HCT116 (cell line): ENCODE measurements at regions not wholly inside any gene's neighbourhood (a gene's known extent, or its start where the extent isn't known, plus 50 kb on each side); places are given as distances from the start of the nearest gene placed in this dataset.

Source experiments
- ATAC-seq: fragments of 200-7000 bp; cut with Tn5 transposase; 2 replicates; pipeline ENCODE4 v1.9.1; 2020; ENCODE audit warnings: mild to moderate bottlenecking, moderate library complexity
- BruUV-seq: library from RNA; stranded (reverse); fragments of 400-500 nt; replicated peaks from 2 replicates; lab custom pipeline; 2021; lab: Mats Ljungman, UMichigan
- CTCF ChIA-PET: fragments of 300-600 bp; sonication (Branson Sonifier 250); formaldehyde crosslinking; loops from one replicate; lab custom pipeline; 2021; ENCODE audit warnings: antibody characterized with exemption; lab: Charles Lee
- POLR2A ChIA-PET: fragments of 300-600, 350-600 bp; sonication (Branson Sonifier 250); formaldehyde crosslinking; loops from one replicate; lab custom pipeline; 2021; ENCODE audit warnings: antibody characterized with exemption; lab: Charles Lee
- RAD21 ChIA-PET, 2 experiments: fragments of 300-600 bp; sonication (Branson Sonifier 250); formaldehyde crosslinking; loops; one replicate each; lab custom pipeline; 2023; ENCODE audit warnings: low total read pairs in 2 of 2; ENCODE audit not compliant: uncharacterized antibody in 2 of 2, unreplicated experiment in 2 of 2, low non-redundant PET in 1 of 2; lab: Charles Lee
- DNase-seq: peaks from one replicate; pipeline ENCODE4 v3.0.0-alpha.2; 2010; ENCODE audit warnings: low read depth, low spot score
- H2AFZ ChIP-seq: fragments of 200-600 bp; shearing (Covaris generic), sonication (generic); 2 replicates; pipeline ENCODE4 v1.6.1; 2017; ENCODE audit warnings: low read depth, mixed run types, mixed read lengths, antibody characterized with exemption, low read length; ENCODE audit not compliant: poor library complexity, severe bottlenecking
- H3K27ac ChIP-seq: 2 replicates; pipeline ENCODE4 v1.5.1; 2012; ENCODE audit warnings: low read depth, low read length
- H3K27me3 ChIP-seq: fragments of 200-600 bp; sonication (generic); 2 replicates; pipeline ENCODE4 v1.6.1; 2016; ENCODE audit warnings: mixed run types, low read length, mixed read lengths; ENCODE audit not compliant: insufficient read depth
- H3K36me3 ChIP-seq, 2 experiments: fragments of 200-500 bp in 1 of 2; fragments of 200-600 bp in 1 of 2; sonication (Bioruptor generic) in 1 of 2; sonication (generic) in 1 of 2; 2 replicates each; pipeline versions ENCODE4 v1.5.1 to v1.6.1; 2014 to 2016; ENCODE audit warnings: low read length in 2 of 2, inconsistent platforms in 1 of 2, mixed read lengths in 1 of 2, mixed run types in 1 of 2; ENCODE audit not compliant: insufficient read depth in 2 of 2, control insufficient read depth in 1 of 2
- H3K4me1 ChIP-seq, 2 experiments: fragments of 200-600 bp in 1 of 2; sonication (generic) in 1 of 2; 2 replicates each; pipeline versions ENCODE4 v1.5.1 to v1.6.1; 2012 to 2017; ENCODE audit warnings: low read length in 2 of 2, inconsistent platforms in 1 of 2, mild to moderate bottlenecking in 1 of 2, mixed read lengths in 1 of 2, mixed run types in 1 of 2, moderate library complexity in 1 of 2; ENCODE audit not compliant: insufficient read depth in 2 of 2, control insufficient read depth in 1 of 2
- H3K4me2 ChIP-seq: fragments of 200-600 bp; sonication (generic); 2 replicates; pipeline ENCODE4 v1.6.1; 2017; ENCODE audit warnings: mixed run types, low read length, mixed read lengths
- H3K4me3 ChIP-seq, 2 experiments: fragments of 200-600 bp in 1 of 2; sonication (generic) in 1 of 2; replicated peaks in 1 of 2; 2 replicates each; pipeline ENCODE4 v1.5.1; 2011 to 2016; ENCODE audit warnings: low read length in 2 of 2, control low read depth in 1 of 2, low read depth in 1 of 2, mild to moderate bottlenecking in 1 of 2, mixed read lengths in 1 of 2, mixed run types in 1 of 2
- H3K79me2 ChIP-seq: fragments of 200-600 bp; sonication (generic); 2 replicates; pipeline ENCODE4 v1.6.1; 2017; ENCODE audit warnings: mild to moderate bottlenecking, mixed run types, low read length, moderate library complexity, mixed read lengths; ENCODE audit not compliant: insufficient read depth
- H3K9ac ChIP-seq: fragments of 200-600 bp; sonication (generic); 2 replicates; pipeline ENCODE4 v1.6.1; 2016; ENCODE audit warnings: low read length, mixed read lengths
- H3K9me2 ChIP-seq: fragments of 200-600 bp; sonication (generic), shearing (Covaris generic); 2 replicates; pipeline ENCODE4 v1.6.1; 2017; ENCODE audit warnings: mixed run types, mild to moderate bottlenecking, moderate library complexity; ENCODE audit not compliant: insufficient read depth
- H3K9me3 ChIP-seq, 2 experiments: fragments of 200-500 bp in 1 of 2; fragments of 200-600 bp in 1 of 2; sonication (Bioruptor generic) in 1 of 2; sonication (generic) in 1 of 2; 2 replicates each; pipeline ENCODE4 v1.6.1; 2014 to 2017; ENCODE audit warnings: low read length in 2 of 2, mixed read lengths in 2 of 2, inconsistent platforms in 1 of 2, low read depth in 1 of 2, mild to moderate bottlenecking in 1 of 2, mixed run types in 1 of 2, moderate library complexity in 1 of 2; ENCODE audit not compliant: control insufficient read depth in 1 of 2, insufficient read depth in 1 of 2
- H4K20me1 ChIP-seq: fragments of 200-600 bp; sonication (generic), shearing (Covaris generic); 2 replicates; pipeline ENCODE4 v1.6.1; 2017; ENCODE audit warnings: mixed run types, mild to moderate bottlenecking, moderate library complexity; ENCODE audit not compliant: insufficient read depth
- CBX3 ChIP-seq: IDR thresholded peaks from 2 replicates; pipeline ENCODE4 v1.6.1; 2012; ENCODE audit warnings: low read depth
- CEBPB ChIP-seq: IDR thresholded peaks from 2 replicates; pipeline ENCODE4 v1.6.1; 2012; ENCODE audit warnings: low read depth
- EGR1 ChIP-seq: IDR thresholded peaks from 2 replicates; pipeline ENCODE4 v1.6.1; 2012; ENCODE audit warnings: low read depth
- ELF1 ChIP-seq: IDR thresholded peaks from 2 replicates; pipeline ENCODE4 v1.6.1; 2012; ENCODE audit warnings: low read depth, borderline replicate concordance
- FOSL1 ChIP-seq: IDR thresholded peaks from 2 replicates; pipeline ENCODE4 v1.6.1; 2012; ENCODE audit warnings: low read depth
- POLR2A ChIP-seq: IDR thresholded peaks from 2 replicates; pipeline ENCODE4 v1.7.0; 2011; ENCODE audit warnings: borderline replicate concordance; ENCODE audit not compliant: insufficient read depth, insufficient read length; ENCODE audit errors: extremely low read depth
- POLR2AphosphoS5 ChIP-seq: IDR thresholded peaks from 2 replicates; pipeline ENCODE4 v1.6.1; 2011; ENCODE audit warnings: mild to moderate bottlenecking, low read depth, low read length, moderate library complexity
- RAD21 ChIP-seq: IDR thresholded peaks from 2 replicates; pipeline ENCODE4 v1.6.1; 2012; ENCODE audit warnings: low read depth, mild to moderate bottlenecking
- REST ChIP-seq: IDR thresholded peaks from 2 replicates; pipeline ENCODE4 v1.6.1; 2012; ENCODE audit warnings: low read depth
- SIN3A ChIP-seq: IDR thresholded peaks from 2 replicates; pipeline ENCODE4 v1.6.1; 2012; ENCODE audit warnings: low read depth
- SRF ChIP-seq: IDR thresholded peaks from 2 replicates; pipeline ENCODE4 v1.6.1; 2012; ENCODE audit warnings: low read depth
- TCF7L2 ChIP-seq: IDR thresholded peaks from 2 replicates; pipeline ENCODE4 v1.7.0; 2011; ENCODE audit warnings: borderline replicate concordance, inconsistent platforms; ENCODE audit not compliant: insufficient read depth, insufficient read length; ENCODE audit errors: extremely low read depth
- YY1 ChIP-seq: IDR thresholded peaks from 2 replicates; pipeline ENCODE4 v1.6.1; 2011; ENCODE audit warnings: low read length, low read depth, moderate library complexity, mild to moderate bottlenecking; ENCODE audit not compliant: insufficient replicate concordance; ENCODE audit errors: extremely low read depth
- ZFX ChIP-seq: fragments of 450-650 bp; IDR thresholded peaks from 2 replicates; pipeline ENCODE4 v1.6.1; 2017
- ZNF274 ChIP-seq: fragments of 200-500 bp; sonication (Bioruptor generic); IDR thresholded peaks from 2 replicates; pipeline ENCODE4 v1.6.1; 2014; ENCODE audit warnings: mild to moderate bottlenecking, low read depth, low read length, inconsistent platforms
- intact Hi-C: fragments of 100-400 bp; cut with micrococcal nuclease; formaldehyde crosslinking; loops from 2 replicates; pipeline ENCODE4 v1.10.0; 2022
- TF ChIP-seq, protein P1 (sequence below): IDR thresholded peaks from 2 replicates; pipeline ENCODE4 v1.6.1; 2012
- TF ChIP-seq, protein P2 (sequence below): IDR thresholded peaks from 2 replicates; pipeline ENCODE4 v1.6.1; 2011; ENCODE audit warnings: mild to moderate bottlenecking, low read length, moderate library complexity; ENCODE audit not compliant: insufficient replicate concordance; ENCODE audit errors: extremely low read depth

DNA sequence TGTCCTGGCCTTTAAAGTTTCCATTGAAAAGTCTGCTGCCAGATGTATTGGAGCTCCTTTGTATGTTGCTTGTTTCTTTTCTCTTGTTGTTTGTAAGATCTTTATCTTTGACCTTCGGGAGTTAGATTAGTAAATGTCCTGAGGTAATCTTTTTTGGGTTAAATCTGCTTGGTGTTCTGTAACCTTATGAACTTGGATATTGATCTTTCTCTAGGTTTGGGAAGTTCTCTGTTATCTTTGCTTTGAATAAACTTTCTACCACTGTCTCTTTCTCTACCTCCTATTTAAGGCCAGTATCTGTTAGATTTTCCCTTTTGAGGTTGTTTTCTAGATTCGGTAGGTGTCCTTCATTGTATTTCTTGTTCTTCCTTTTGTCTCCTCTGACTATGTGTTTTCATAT lies 447.8 kb downstream of the FAM133A start:
- no peak overlapping the region for H3K4me3 ChIP-seq
- no peaks in the 10 kb centered on the region for H3K27me3 ChIP-seq
- H3K27ac ChIP-seq, result no peak overlapping the region
- ATAC-seq, result no peak
- H4K20me1 ChIP-seq, result no peaks in the 10 kb centered on the region
- H3K9me3 ChIP-seq, result no peaks in the 10 kb centered on the region
- no TSS peak for BruUV-seq
- RAD21 ChIA-PET, result no interaction called here
- no peak for DNase-seq
- no peaks in the 10 kb centered on the region for H3K9me2 ChIP-seq
- intact Hi-C loops, result no loop called here
- no peak overlapping the region for H2AFZ ChIP-seq
- H3K9ac ChIP-seq, result no peak overlapping the region
- CTCF ChIA-PET, result no interaction called here
- H3K36me3 ChIP-seq, result no peaks in the 10 kb centered on the region
- H3K4me1 ChIP-seq, result no peaks in the 10 kb centered on the region
- POLR2A ChIA-PET, result no interaction called here
- H3K4me2 ChIP-seq, result no peak overlapping the region
- H3K79me2 ChIP-seq, result no peaks in the 10 kb centered on the region
- TF ChIP-seq YY1, result no peak
- TF ChIP-seq RAD21, result no peak
- no peak for TF ChIP-seq POLR2AphosphoS5

GRCh38 chrX:94123062-94123461 lies 449.1 kb downstream of the FAM133A start:
- DNase-seq (no peak), ATAC-seq (no peak)
- no TSS peak for BruUV-seq
- intact Hi-C loops, result no loop called here
- Histone ChIP-seq H3K4me2 (no peak overlapping the region), H3K27ac (no peak overlapping the region), H3K9me3 (no peaks in the 10 kb centered on the region), H3K4me3 (no peak overlapping the region), H3K9me2 (no peaks in the 10 kb centered on the region), H3K36me3 (no peaks in the 10 kb centered on the region), H3K27me3 (no peaks in the 10 kb centered on the region), H3K9ac (no peak overlapping the region), H4K20me1 (no peaks in the 10 kb centered on the region), H2AFZ (no peak overlapping the region), H3K79me2 (no peaks in the 10 kb centered on the region), H3K4me1 (no peaks in the 10 kb centered on the region)
- no peak for TF ChIP-seq POLR2A
- TF ChIP-seq POLR2AphosphoS5, result no peak
- TF ChIP-seq, protein P1, sequence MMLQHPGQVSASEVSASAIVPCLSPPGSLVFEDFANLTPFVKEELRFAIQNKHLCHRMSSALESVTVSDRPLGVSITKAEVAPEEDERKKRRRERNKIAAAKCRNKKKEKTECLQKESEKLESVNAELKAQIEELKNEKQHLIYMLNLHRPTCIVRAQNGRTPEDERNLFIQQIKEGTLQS, result no peak
- TF ChIP-seq RAD21, result no peak
- no peak for TF ChIP-seq CEBPB
- no peak for TF ChIP-seq REST
- TF ChIP-seq, protein P2, sequence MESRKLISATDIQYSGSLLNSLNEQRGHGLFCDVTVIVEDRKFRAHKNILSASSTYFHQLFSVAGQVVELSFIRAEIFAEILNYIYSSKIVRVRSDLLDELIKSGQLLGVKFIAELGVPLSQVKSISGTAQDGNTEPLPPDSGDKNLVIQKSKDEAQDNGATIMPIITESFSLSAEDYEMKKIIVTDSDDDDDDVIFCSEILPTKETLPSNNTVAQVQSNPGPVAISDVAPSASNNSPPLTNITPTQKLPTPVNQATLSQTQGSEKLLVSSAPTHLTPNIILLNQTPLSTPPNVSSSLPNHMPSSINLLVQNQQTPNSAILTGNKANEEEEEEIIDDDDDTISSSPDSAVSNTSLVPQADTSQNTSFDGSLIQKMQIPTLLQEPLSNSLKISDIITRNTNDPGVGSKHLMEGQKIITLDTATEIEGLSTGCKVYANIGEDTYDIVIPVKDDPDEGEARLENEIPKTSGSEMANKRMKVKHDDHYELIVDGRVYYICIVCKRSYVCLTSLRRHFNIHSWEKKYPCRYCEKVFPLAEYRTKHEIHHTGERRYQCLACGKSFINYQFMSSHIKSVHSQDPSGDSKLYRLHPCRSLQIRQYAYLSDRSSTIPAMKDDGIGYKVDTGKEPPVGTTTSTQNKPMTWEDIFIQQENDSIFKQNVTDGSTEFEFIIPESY, result no peak
- no peak for TF ChIP-seq ZFX
- TF ChIP-seq FOSL1, result no peak
- no peak for TF ChIP-seq TCF7L2
- TF ChIP-seq EGR1, result no peak
- TF ChIP-seq CBX3, result no peak
- TF ChIP-seq SIN3A, result no peak
- TF ChIP-seq ZNF274, result no peak
- no peak for TF ChIP-seq ELF1
- no peak for TF ChIP-seq SRF
- POLR2A ChIA-PET, result no interaction called here
- CTCF ChIA-PET, result no interaction called here
- RAD21 ChIA-PET, result no interaction called here
